ENCODE measurements at regions not wholly inside any gene's neighbourhood (a gene's known extent, or its start where the extent isn't known, plus 50 kb on each side); places are given as distances from the start of the nearest gene placed in this dataset.

DNA sequence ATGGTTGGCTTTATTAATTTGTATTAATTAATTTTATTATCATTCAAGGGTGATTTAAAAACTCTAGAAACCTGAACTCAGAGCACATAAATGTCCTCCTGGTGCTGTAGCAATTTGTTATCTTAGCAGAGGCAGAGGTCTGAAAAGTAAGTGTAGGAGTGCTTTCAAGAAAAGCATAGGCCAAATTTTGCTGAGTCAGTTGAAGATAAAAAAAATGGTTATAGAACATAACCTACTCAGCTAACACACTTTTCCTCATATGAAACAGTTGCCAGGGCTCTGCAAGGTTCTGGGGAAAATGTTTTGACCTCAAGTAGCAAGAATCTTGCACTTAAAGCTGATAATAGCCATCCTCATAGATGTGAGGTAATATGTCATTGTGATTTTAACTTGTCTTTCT is 53.5 kb upstream of the CHODL start:
- DNase-seq (ENCODE audit: low read depth in 2 of 3, low spot score in 1 of 3), result no peak

GRCh38 chr21:18178509-18178908 is 66.1 kb upstream of the CHODL start:
- DNase-seq (ENCODE audit: low read depth in 2 of 3, low spot score in 1 of 3), result no peak

DNA sequence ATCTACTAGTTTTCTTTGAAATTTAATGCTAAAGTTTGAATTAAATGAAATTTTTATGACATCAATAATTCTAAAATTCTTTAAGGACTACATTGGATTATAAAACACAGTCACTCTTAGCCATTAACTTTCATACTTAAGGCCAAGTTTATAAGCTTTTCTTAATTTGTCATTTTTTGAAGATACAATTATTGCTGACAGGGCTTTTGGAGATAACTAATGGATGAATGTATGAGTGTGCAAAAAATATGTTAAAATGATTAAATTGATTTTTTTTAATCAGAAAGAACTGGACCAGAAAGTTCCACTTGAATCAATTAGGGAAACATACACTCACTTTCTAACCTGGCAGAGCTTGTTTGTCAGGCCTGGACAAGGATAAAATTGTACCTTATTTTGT is 70.3 kb upstream of the CHODL start:
- no peak for DNase-seq (ENCODE audit: low read depth in 2 of 3, low spot score in 1 of 3)

DNA sequence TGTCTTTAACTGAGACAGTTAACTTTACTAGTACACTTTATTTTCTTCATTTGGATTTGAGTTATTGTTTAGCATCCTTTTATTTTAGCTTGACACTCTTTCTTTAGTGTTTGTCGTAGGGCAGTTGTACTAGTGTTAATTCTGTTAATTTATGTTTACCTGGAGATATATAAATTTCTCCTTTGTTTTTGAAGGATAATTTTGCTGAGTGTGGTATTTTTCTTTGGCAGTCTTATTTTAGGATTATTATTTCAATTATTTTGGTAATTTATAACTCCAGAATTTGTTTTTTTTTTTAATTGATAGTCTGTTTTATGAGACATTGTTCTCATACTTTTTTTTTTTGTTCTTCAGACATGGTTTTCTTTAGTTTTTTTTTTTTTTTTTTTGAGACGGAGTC is 73.8 kb upstream of the CHODL start:
- no peak for DNase-seq (ENCODE audit: low read depth in 2 of 3, low spot score in 1 of 3)

- DNase-seq (ENCODE audit: low read depth in 2 of 3, low spot score in 1 of 3), result no peak
Measured at GRCh38 chr21:18170221-18170620, 74.4 kb upstream of the CHODL start.

- no peak for DNase-seq (ENCODE audit: low read depth in 2 of 3, low spot score in 1 of 3)
Measured at GRCh38 chr21:18168108-18168507, 76.5 kb upstream of the CHODL start.

DNA sequence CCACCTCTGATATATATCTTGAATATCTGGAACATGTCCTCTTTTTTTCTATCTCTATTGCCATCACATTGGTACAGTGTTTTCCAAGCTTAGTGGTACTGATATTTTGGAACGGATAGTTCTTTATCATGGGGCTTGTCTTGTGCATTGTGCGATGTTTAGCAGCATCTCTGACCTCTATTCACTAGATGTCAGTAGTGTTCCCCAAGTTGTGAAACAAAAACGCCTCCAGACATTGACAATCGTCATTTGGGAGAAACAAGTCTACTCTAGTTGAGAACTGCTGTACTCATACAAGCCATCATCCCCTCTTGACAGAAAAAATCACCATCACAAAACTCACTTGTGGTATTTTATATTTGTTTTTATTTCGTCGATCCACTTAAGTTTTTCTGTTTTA is 79.7 kb upstream of the CHODL start:
- no peak for DNase-seq (ENCODE audit: low read depth in 2 of 3, low spot score in 1 of 3)

GRCh38 chr21:18164483-18164882 is 80.2 kb upstream of the CHODL start:
- no peak for DNase-seq (ENCODE audit: low read depth in 2 of 3, low spot score in 1 of 3)

DNA sequence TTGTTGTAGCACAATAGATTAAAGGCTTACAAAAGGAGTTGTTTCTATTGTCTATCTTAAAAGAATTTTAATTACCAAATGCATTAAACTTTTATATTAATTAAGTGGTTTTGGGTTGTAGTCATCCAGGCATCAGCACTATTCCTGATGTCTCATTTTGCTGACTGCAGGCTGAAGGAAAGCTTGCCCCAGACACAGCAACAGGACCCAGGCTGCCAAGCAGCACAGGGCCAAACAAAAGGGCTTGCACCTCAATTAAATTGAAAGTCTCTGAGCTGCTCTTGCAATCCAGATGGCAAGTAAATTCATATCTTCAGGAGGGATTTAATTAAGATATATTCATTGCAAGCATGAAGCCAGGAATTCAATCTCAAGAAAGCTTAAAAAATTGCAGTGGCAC is 80.7 kb upstream of the CHODL start:
- no peak for DNase-seq (ENCODE audit: low read depth in 2 of 3, low spot score in 1 of 3)

DNA sequence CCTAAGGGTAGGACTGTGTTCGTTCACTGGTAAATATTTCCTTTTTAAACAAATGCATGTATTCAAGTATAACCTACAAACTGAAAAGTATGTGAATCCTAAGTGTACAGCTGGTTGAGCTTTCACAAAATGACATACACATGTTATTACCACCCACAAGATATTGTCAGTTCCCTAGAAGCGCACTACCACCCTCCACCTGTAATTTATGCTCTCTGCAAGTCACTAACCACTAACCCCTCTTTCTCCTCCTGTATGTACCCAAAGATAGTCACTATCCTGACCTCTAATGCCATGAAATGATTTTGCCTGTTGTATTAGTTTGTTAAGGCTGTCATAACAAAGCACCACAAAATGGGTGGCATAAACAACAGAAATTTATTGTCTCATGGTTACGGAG is 82.8 kb upstream of the CHODL start:
- no peak for DNase-seq (ENCODE audit: low read depth in 2 of 3, low spot score in 1 of 3)

DNA sequence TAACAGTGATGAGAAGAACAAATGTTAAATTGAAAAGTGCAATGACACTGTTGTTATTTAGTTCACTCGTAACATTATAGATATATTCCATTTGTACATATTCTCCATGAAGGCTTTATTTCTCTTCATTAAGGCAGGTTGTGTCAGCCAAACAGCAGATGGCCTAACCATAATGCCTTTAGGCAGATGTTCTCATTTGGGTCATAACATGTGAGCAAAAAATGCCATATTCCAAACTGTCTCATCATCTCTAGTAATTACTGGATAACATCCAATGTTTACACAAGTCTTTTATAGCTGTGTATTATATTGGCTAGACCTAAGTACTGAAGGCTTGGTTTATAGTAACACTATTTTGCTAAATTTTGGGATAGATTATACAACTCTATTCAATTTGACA is 87.2 kb upstream of the CHODL start:
- no peak for DNase-seq (ENCODE audit: low read depth in 2 of 3, low spot score in 1 of 3)

GRCh38 chr21:18155508-18156193 is 89.0 kb upstream of the CHODL start:
- no peak for DNase-seq (ENCODE audit: low read depth in 2 of 3, low spot score in 1 of 3)

- no peak for DNase-seq (ENCODE audit: low read depth in 2 of 3, low spot score in 1 of 3)
Measured at GRCh38 chr21:18153063-18153462, 91.6 kb upstream of the CHODL start.

- DNase-seq (ENCODE audit: low read depth in 2 of 3, low spot score in 1 of 3), result no peak
Measured at GRCh38 chr21:18152371-18152770, 92.3 kb upstream of the CHODL start.

DNA sequence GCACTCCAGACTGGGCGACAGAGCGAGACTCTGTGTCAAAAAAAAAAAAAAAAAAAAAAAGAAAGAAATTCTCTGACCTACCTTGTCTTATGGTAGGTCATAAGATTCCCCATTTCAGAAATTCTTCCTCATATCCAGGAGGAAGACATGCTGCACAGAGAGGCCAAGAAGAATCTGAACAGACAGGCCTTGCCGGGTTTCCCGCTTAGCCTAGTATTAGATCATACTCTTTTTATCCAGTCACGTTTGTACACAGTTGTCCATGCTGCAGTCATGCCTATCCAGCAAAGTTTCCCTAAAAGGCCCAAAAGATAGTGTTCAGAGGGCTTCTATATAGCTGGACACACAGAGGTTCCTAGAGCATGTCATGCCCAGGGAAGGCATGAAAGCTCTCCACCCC is 93.6 kb upstream of the CHODL start:
- no peak for DNase-seq (ENCODE audit: low read depth in 2 of 3, low spot score in 1 of 3)

GRCh38 chr21:18148401-18148800 is 96.2 kb upstream of the CHODL start:
- no peak for DNase-seq (ENCODE audit: low read depth in 2 of 3, low spot score in 1 of 3)

GRCh38 chr21:18147678-18148077 is 97.0 kb upstream of the CHODL start:
- no peak for DNase-seq (ENCODE audit: low read depth in 2 of 3, low spot score in 1 of 3)

GRCh38 chr21:18146820-18147219 is 97.8 kb upstream of the CHODL start:
- DNase-seq (ENCODE audit: low read depth in 2 of 3, low spot score in 1 of 3), result no peak

DNA sequence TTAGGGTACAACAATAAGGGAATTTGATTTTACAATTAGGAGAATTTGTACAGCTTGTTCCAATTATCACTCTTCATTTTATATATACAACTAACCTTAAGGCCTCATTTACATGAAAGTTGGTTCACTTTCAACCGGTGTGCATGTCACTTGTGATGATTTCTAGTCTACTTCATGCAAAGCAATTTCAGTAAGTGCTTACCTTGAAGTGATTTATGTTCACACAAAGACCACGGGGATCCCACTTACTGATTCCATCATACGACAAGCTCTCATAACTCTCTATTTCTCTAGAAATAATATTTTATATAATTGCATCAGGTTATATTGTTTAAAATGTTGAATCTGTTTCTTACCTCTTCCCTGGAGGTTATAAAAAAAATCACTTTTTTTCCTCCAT is 100.3 kb upstream of the CHODL start:
- DNase-seq (ENCODE audit: low read depth in 2 of 3, low spot score in 1 of 3), result no peak

DNA sequence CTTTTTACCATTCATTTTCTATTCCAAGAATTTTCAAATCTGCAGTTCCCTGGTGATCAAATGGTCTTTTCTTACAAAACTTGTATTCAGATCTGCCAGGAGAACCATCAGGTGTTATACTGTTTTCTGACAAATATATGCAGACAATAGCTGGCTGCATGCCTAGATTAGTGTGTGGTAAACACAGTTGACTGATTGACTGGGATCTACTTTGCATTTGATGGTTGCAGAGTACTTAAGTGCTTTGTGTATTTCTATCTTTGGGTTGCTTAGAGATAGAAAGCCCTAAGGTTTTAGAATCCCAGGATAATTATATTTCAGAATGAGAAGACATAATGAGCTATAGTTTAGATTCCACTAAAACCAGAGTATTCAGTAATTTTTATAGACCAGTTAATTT is 102.0 kb upstream of the CHODL start:
- DNase-seq (ENCODE audit: low read depth in 2 of 3, low spot score in 1 of 3), result no peak

DNA sequence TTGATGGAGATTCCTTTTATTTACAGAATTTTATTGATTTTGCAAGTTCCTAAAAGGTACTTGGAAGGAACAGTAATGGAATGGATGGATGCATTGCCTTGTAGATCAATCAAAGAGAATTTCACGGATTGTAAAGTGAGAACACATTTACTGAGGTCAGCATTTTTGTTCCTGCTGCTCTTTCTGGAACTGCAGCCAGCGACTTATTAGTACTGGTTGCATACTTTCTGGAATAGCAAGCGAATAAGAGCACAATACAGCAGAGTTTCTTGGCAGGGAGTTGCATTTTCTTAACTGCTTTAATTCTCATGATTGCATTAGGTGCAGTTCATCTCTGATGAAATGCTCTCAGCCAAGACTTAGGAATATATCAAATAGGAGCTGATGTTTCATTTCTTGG is 106.1 kb upstream of the CHODL start:
- no peak for DNase-seq (ENCODE audit: low read depth in 2 of 3, low spot score in 1 of 3)

DNA sequence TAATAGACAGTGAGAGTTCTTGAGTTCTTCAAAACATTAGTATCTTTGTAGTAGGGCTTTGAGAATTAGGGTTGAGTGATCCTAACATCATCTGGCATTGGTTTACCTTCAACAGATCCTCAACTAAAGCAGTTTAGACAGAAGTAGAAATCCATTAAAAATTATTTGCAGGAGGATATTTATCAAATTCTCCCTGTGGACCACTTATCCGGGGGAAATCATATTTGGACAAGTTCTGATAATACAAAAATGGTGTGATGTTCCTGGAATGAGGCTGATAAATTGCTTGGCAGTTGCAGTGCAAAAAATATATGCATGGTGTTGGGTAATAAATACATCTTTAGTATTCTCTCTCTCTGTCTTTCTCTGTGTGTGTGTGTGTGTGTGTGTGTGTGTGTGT is 115.1 kb upstream of the CHODL start:
- DNase-seq (ENCODE audit: low read depth in 2 of 3, low spot score in 1 of 3), result no peak

- DNase-seq (ENCODE audit: low read depth in 2 of 3, low spot score in 1 of 3), result no peak
Measured at GRCh38 chr21:18118566-18118965, 126.1 kb upstream of the CHODL start.

- DNase-seq (ENCODE audit: low read depth in 2 of 3, low spot score in 1 of 3), result no peak
Measured at GRCh38 chr21:18117176-18117575, 127.5 kb upstream of the CHODL start.

All from stimulated activated CD4-positive, alpha-beta T cell treated with anti-CD3 and anti-CD28 coated beads, Interleukin-12 subunit alpha, Interleukin-12 subunit beta, amount 100 ng/mL, for 48 hours (primary cell).